GM23338 (cell line): ENCODE measurements at regions not wholly inside any gene's neighbourhood (a gene's known extent, or its start where the extent isn't known, plus 50 kb on each side); places are given as distances from the start of the nearest gene placed in this dataset.

Experiments used
- ATAC-seq: fragments of 200-7000 bp; cut with Tn5 transposase; 3 replicates; pipeline ENCODE4 v1.9.1; 2020
- DNase-seq: peaks from one replicate; pipeline ENCODE4 v3.0.0-alpha.2; 2015; ENCODE audit warnings: low spot score
- H2AFZ ChIP-seq: fragments of 200-600 bp; sonication (generic); 2 replicates; pipeline ENCODE4 v1.8.0; 2016; ENCODE audit warnings: antibody characterized with exemption, mild to moderate bottlenecking, moderate library complexity
- H3F3A ChIP-seq: fragments of 200-600 bp; sonication (generic); replicated peaks from 2 replicates; pipeline ENCODE4 v1.8.0; 2017; ENCODE audit warnings: antibody characterized with exemption, mixed run types, low read depth
- H3K27ac ChIP-seq: fragments of 200-600 bp; sonication (generic); 2 replicates; pipeline ENCODE4 v1.6.1; 2016; ENCODE audit warnings: low read depth
- H3K27me3 ChIP-seq: fragments of 200-600 bp; sonication (generic); 2 replicates; pipeline ENCODE4 v1.8.0; 2016; ENCODE audit warnings: mild to moderate bottlenecking, mixed run types, moderate library complexity; ENCODE audit not compliant: insufficient read depth
- H3K36me3 ChIP-seq: fragments of 200-600 bp; sonication (generic); 2 replicates; pipeline ENCODE4 v1.8.0; 2016; ENCODE audit warnings: mild to moderate bottlenecking; ENCODE audit not compliant: insufficient read depth
- H3K4me1 ChIP-seq: fragments of 200-600 bp; sonication (generic); 2 replicates; pipeline ENCODE4 v1.8.0; 2016; ENCODE audit warnings: mild to moderate bottlenecking, moderate library complexity; ENCODE audit not compliant: insufficient read depth
- H3K4me2 ChIP-seq: fragments of 200-600 bp; sonication (generic); 2 replicates; pipeline ENCODE4 v1.7.1; 2017; ENCODE audit warnings: mixed run types
- H3K4me3 ChIP-seq: fragments of 200-600 bp; sonication (generic); 2 replicates; pipeline ENCODE4 v1.6.1; 2016; ENCODE audit warnings: mixed run types
- H3K79me2 ChIP-seq: fragments of 200-600 bp; sonication (generic); replicated peaks from 2 replicates; pipeline ENCODE4 v1.8.0; 2017; ENCODE audit warnings: mild to moderate bottlenecking; ENCODE audit not compliant: insufficient read depth
- H3K9me2 ChIP-seq: fragments of 200-600 bp; sonication (generic); 2 replicates; pipeline ENCODE4 v1.8.0; 2017; ENCODE audit not compliant: insufficient read depth
- H4K20me1 ChIP-seq: fragments of 200-600 bp; sonication (generic); replicated peaks from 2 replicates; pipeline ENCODE4 v1.8.0; 2017; ENCODE audit warnings: mild to moderate bottlenecking; ENCODE audit not compliant: insufficient read depth
- H3K27ac Mint-ChIP-seq: 2 replicates; pipeline ENCODE4 v1.8.0; 2020; ENCODE audit warnings: inconsistent platforms, mild to moderate bottlenecking, moderate library complexity, mixed read lengths
- H3K27me3 Mint-ChIP-seq: 3 replicates; pipeline ENCODE4 v1.8.0; 2022; ENCODE audit warnings: low read depth, mild to moderate bottlenecking, moderate library complexity, mixed read lengths, inconsistent platforms; ENCODE audit not compliant: insufficient read depth, poor library complexity
- H3K36me3 Mint-ChIP-seq: 3 replicates; pipeline ENCODE4 v1.8.0; 2021; ENCODE audit warnings: low read depth, mild to moderate bottlenecking, inconsistent platforms, moderate library complexity, mixed read lengths
- H3K4me1 Mint-ChIP-seq: 3 replicates; pipeline ENCODE4 v1.8.0; 2020; ENCODE audit warnings: mild to moderate bottlenecking, inconsistent platforms, mixed read lengths
- H3K4me3 Mint-ChIP-seq: 3 replicates; pipeline ENCODE4 v1.8.0; 2021; ENCODE audit warnings: moderate library complexity, mild to moderate bottlenecking, inconsistent platforms, mixed read lengths
- H3K9me3 Mint-ChIP-seq: 3 replicates; pipeline ENCODE4 v1.8.0; 2020; ENCODE audit warnings: moderate library complexity, mild to moderate bottlenecking, inconsistent platforms, mixed read lengths
- CREB1 ChIP-seq: fragments of 250-450 bp; sonication (Bioruptor Pico); IDR thresholded peaks from 2 replicates; pipeline ENCODE4 v1.5.0; 2020; ENCODE audit warnings: low read depth, mild to moderate bottlenecking, moderate library complexity
- CTCF ChIP-seq, 2 experiments: fragments of 200-600 bp in 1 of 2; sonication (generic) in 1 of 2; conservative IDR thresholded peaks; 2 replicates each; pipeline versions ENCODE4 v1.5.1 to v1.6.1; 2016 to 2017; ENCODE audit warnings: antibody characterized with exemption in 2 of 2, low read depth in 2 of 2, mild to moderate bottlenecking in 2 of 2, moderate library complexity in 1 of 2
- ETS1 ChIP-seq: IDR thresholded peaks from 2 replicates; pipeline ENCODE4 v1.6.1; 2016; ENCODE audit warnings: antibody characterized with exemption
- EZH2 ChIP-seq: fragments of 200-600 bp; sonication (generic); IDR thresholded peaks from one replicate; pipeline ENCODE4 v1.8.0; 2017; ENCODE audit warnings: antibody characterized with exemption, mild to moderate bottlenecking, low read depth; ENCODE audit not compliant: unreplicated experiment
- EZH2phosphoT487 ChIP-seq: fragments of 200-600 bp; sonication (generic); IDR thresholded peaks from one replicate; pipeline ENCODE4 v1.8.1; 2018; ENCODE audit warnings: antibody characterized with exemption; ENCODE audit not compliant: unreplicated experiment
- JUNB ChIP-seq: IDR thresholded peaks from one replicate; pipeline ENCODE4 v1.6.1; 2016; ENCODE audit warnings: antibody characterized with exemption; ENCODE audit not compliant: unreplicated experiment
- NANOG ChIP-seq: IDR thresholded peaks from 2 replicates; pipeline ENCODE4 v1.6.1; 2016; ENCODE audit warnings: antibody characterized with exemption, borderline replicate concordance
- POLR2AphosphoS5 ChIP-seq: IDR thresholded peaks from 2 replicates; pipeline ENCODE4 v1.6.1; 2016; ENCODE audit warnings: antibody characterized with exemption, low read depth
- REST ChIP-seq: IDR thresholded peaks from one replicate; pipeline ENCODE4 v1.6.1; 2018; ENCODE audit warnings: antibody characterized with exemption; ENCODE audit not compliant: unreplicated experiment
- STAT1 ChIP-seq: IDR thresholded peaks from one replicate; pipeline ENCODE4 v1.6.1; 2016; ENCODE audit warnings: antibody characterized with exemption; ENCODE audit not compliant: unreplicated experiment
- ZNF114 ChIP-seq: fragments of 250-450 bp; sonication (Bioruptor Pico); IDR thresholded peaks from 2 replicates; pipeline ENCODE4 v1.5.0; 2020; ENCODE audit warnings: mild to moderate bottlenecking, moderate library complexity
- ZNF331 ChIP-seq: fragments of 250-450 bp; sonication (Bioruptor Pico); IDR thresholded peaks from 2 replicates; pipeline ENCODE4 v1.5.0; 2020; ENCODE audit warnings: low read depth, mild to moderate bottlenecking, moderate library complexity
- ZNF462 ChIP-seq: fragments of 250-450 bp; sonication (Bioruptor Pico); IDR thresholded peaks from 2 replicates; pipeline ENCODE4 v1.5.0; 2020; ENCODE audit warnings: mild to moderate bottlenecking, moderate library complexity

- Histone ChIP-seq H4K20me1 (no peaks in the 10 kb centered on the region), H3K4me3 (no peak overlapping the region), H3F3A (no peaks in the 10 kb centered on the region), H2AFZ (no peak overlapping the region), H3K4me1 (no peaks in the 10 kb centered on the region), H3K79me2 (no peaks in the 10 kb centered on the region), H3K27me3 (no peaks in the 10 kb centered on the region), H3K36me3 (no peaks in the 10 kb centered on the region), H3K27ac (no peak overlapping the region), H3K9me2 (no peaks in the 10 kb centered on the region; the same call in none of the 2 replicates), H3K4me2 (no peak overlapping the region)
- Mint-ChIP-seq H3K4me3 (no peak overlapping the region), H3K27me3 (peaks cover 2% of the 10 kb centered on the region), H3K9me3 (peaks cover 13% of the 10 kb centered on the region), H3K36me3 (peaks cover 13% of the 10 kb centered on the region), H3K4me1 (peaks cover 3% of the 10 kb centered on the region; the same call in 1 of the 3 replicates), H3K27ac (no peak overlapping the region)
- ATAC-seq (no peak), DNase-seq (no peak)
- TF ChIP-seq EZH2 (no peak), REST (no peak), ETS1 (no peak), EZH2phosphoT487 (no peak), CREB1 (no peak), STAT1 (no peak), NANOG (no peak), ZNF114 (CRISPR knock-in tag) (no peak), ZNF331 (CRISPR knock-in tag) (no peak), JUNB (no peak), POLR2AphosphoS5 (no peak), ZNF462 (no peak), CTCF (conservative IDR thresholded peaks at IDR 0.05; ENCODE audit: low read depth in 2 of 2) (no peak)
Measured at GRCh38 chr5:164230341-164230740, 724.9 kb downstream of the MAT2B start.
